ENCODE measurements at regions not wholly inside any gene's neighbourhood (a gene's known extent, or its start where the extent isn't known, plus 50 kb on each side); places are given as distances from the start of the nearest gene placed in this dataset.

- TF ChIP-seq POLR2AphosphoS5 (IDR thresholded peaks at IDR 0.05) (no peak), CTCF (IDR thresholded peaks at IDR 0.05 in 8 of 11, conservative IDR thresholded peaks at IDR 0.05 in 3 of 11) (no peak), POLR2A (IDR thresholded peaks at IDR 0.05) (no peak)
These were observed 595.9 kb downstream of the BCOR start for GRCh38 chrX:39501822-39502221.

Measured in spleen (tissue), 7 donors.